KMS-11 (cell line): ENCODE measurements at regions not wholly inside any gene's neighbourhood (a gene's known extent, or its start where the extent isn't known, plus 50 kb on each side); places are given as distances from the start of the nearest gene placed in this dataset.

Experiments
- H2AFZ ChIP-seq: fragments of 200-600 bp; sonication (generic); 2 replicates; pipeline ENCODE4 v1.6.1; 2016; ENCODE audit warnings: antibody characterized with exemption, mixed run types, low read depth
- H3K27ac ChIP-seq: fragments of 200-600 bp; sonication (generic); 2 replicates; pipeline ENCODE4 v1.6.1; 2016; ENCODE audit warnings: mild to moderate bottlenecking, mixed run types
- H3K27me3 ChIP-seq: fragments of 200-600 bp; sonication (generic); 2 replicates; pipeline ENCODE4 v1.6.1; 2017; ENCODE audit warnings: mild to moderate bottlenecking, low read depth, mixed run types, moderate library complexity; ENCODE audit not compliant: insufficient read depth
- H3K36me3 ChIP-seq: fragments of 200-600 bp; sonication (generic); 2 replicates; pipeline ENCODE4 v1.6.1; 2017; ENCODE audit warnings: mild to moderate bottlenecking, mixed run types; ENCODE audit not compliant: insufficient read depth
- H3K4me1 ChIP-seq: fragments of 200-600 bp; sonication (generic); 2 replicates; pipeline ENCODE4 v1.6.1; 2016; ENCODE audit warnings: mild to moderate bottlenecking, low read depth, mixed run types; ENCODE audit not compliant: poor library complexity, severe bottlenecking
- H3K4me2 ChIP-seq: fragments of 200-600 bp; sonication (generic); 2 replicates; pipeline ENCODE4 v1.7.0; 2016; ENCODE audit warnings: mild to moderate bottlenecking, mixed run types
- H3K4me3 ChIP-seq: fragments of 200-600 bp; sonication (generic); IDR thresholded peaks from 2 replicates; pipeline ENCODE4 v1.6.1; 2017; ENCODE audit warnings: low read depth, low read length, mixed read lengths; ENCODE audit not compliant: insufficient read depth
- H3K79me2 ChIP-seq: fragments of 200-600 bp; sonication (generic); 2 replicates; pipeline ENCODE4 v1.6.1; 2016; ENCODE audit warnings: low read depth, mixed run types; ENCODE audit not compliant: insufficient read depth
- H3K9ac ChIP-seq: fragments of 200-600 bp; sonication (generic); 2 replicates; pipeline ENCODE4 v1.6.1; 2016; ENCODE audit warnings: mild to moderate bottlenecking, mixed run types
- H4K20me1 ChIP-seq: fragments of 200-600 bp; sonication (generic); 2 replicates; pipeline ENCODE4 v1.6.1; 2016; ENCODE audit warnings: mild to moderate bottlenecking, mixed run types; ENCODE audit not compliant: insufficient read depth
- CTCF ChIP-seq: fragments of 200-600 bp; sonication (generic); conservative IDR thresholded peaks from 2 replicates; pipeline ENCODE4 v1.6.1; 2017; ENCODE audit warnings: low read depth, mild to moderate bottlenecking, antibody characterized with exemption, low read length, moderate library complexity, mixed read lengths

- H3K9ac ChIP-seq: no peak overlapping the region
- H3K27me3 ChIP-seq: no peaks in the 10 kb centered on the region
- no peak overlapping the region for H3K4me2 ChIP-seq
Observed at GRCh38 chr5:175321927-175322532, 122.0 kb downstream of the DRD1 start.

GRCh38 chr5:175319199-175319598 lies 124.8 kb downstream of the DRD1 start:
- TF ChIP-seq CTCF: no peak
- Histone ChIP-seq H3K4me3 (no peak overlapping the region), H3K4me2 (no peak overlapping the region), H3K27me3 (no peaks in the 10 kb centered on the region), H3K36me3 (no peaks in the 10 kb centered on the region), H3K27ac (no peak overlapping the region), H3K4me1 (no peaks in the 10 kb centered on the region), H2AFZ (no peak overlapping the region), H3K79me2 (no peaks in the 10 kb centered on the region), H4K20me1 (no peaks in the 10 kb centered on the region), H3K9ac (no peak overlapping the region)

More at GRCh38 chr5:175321927-175322532, 122.0 kb downstream of the DRD1 start:
- Histone ChIP-seq H4K20me1 (no peaks in the 10 kb centered on the region), H3K79me2 (no peaks in the 10 kb centered on the region), H3K27ac (no peak overlapping the region), H2AFZ (no peak overlapping the region), H3K4me1 (no peaks in the 10 kb centered on the region), H3K36me3 (no peaks in the 10 kb centered on the region), H3K4me3 (no peak overlapping the region)
- no peak for TF ChIP-seq CTCF

- H3K27me3 ChIP-seq: no peaks in the 10 kb centered on the region
- no peaks in the 10 kb centered on the region for H3K4me1 ChIP-seq
- H3K4me2 ChIP-seq: no peak overlapping the region
- H4K20me1 ChIP-seq: no peaks in the 10 kb centered on the region
- TF ChIP-seq CTCF: no peak
- no peaks in the 10 kb centered on the region for H3K79me2 ChIP-seq
- H3K36me3 ChIP-seq: no peaks in the 10 kb centered on the region
- no peak overlapping the region for H3K4me3 ChIP-seq
- no peak overlapping the region for H3K9ac ChIP-seq
- H3K27ac ChIP-seq: no peak overlapping the region
- no peak overlapping the region for H2AFZ ChIP-seq
Observed at GRCh38 chr5:175317872-175318271, 126.1 kb downstream of the DRD1 start.

GRCh38 chr5:175309218-175309810 lies 134.7 kb downstream of the DRD1 start:
- Histone ChIP-seq H3K79me2 (no peaks in the 10 kb centered on the region), H2AFZ (no peak overlapping the region), H3K4me3 (no peak overlapping the region), H3K27me3 (no peaks in the 10 kb centered on the region), H3K4me2 (no peak overlapping the region), H3K36me3 (no peaks in the 10 kb centered on the region), H4K20me1 (no peaks in the 10 kb centered on the region), H3K27ac (no peak overlapping the region), H3K9ac (no peak overlapping the region), H3K4me1 (no peaks in the 10 kb centered on the region)
- TF ChIP-seq CTCF: no peak
